ENCODE measurements at regions not wholly inside any gene's neighbourhood (a gene's known extent, or its start where the extent isn't known, plus 50 kb on each side); places are given as distances from the start of the nearest gene placed in this dataset.

DNA sequence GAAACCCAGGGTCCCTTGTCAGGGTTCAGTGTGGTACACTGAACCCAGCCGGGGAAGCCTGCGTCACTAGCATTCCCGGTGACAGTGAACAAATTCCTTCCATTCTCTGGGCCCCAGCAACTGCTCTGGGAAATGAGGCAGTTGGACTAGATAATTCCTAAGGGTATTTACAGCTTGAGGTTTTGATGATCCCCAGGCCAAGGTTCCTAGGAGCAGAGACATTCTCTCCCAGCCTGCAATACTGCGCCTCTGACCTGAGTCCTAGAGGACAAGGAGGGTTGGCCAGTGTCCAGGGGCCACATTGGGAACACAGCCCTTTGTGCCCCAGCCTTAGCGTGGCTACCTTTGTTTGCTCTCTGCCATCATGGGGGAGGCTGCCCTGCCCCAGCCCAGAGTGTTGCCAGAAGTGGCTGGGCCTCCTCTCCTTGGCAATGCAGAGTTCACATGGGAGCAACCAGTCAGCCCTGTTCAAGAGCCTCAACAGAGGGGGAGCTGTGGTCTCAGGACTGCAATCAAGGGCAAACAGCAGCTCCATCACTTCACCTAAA is 178.2 kb downstream of the SEC61B start:
- H3K27me3 ChIP-seq, result no peaks in the 10 kb centered on the region
- intact Hi-C loops (cut with DNase I; ENCODE audit: low total_unique reads), result no loop called here
- no peaks in the 10 kb centered on the region for H3K9me3 ChIP-seq
- no peaks in the 10 kb centered on the region for H3K36me3 ChIP-seq
- DNase-seq (no peak), ATAC-seq (peak; percentile 53 to 62)
- peaks cover 2 to 5% of the 10 kb centered on the region in 2 donors for H3K4me1 ChIP-seq
- no peak overlapping the region for H3K4me3 ChIP-seq
- peak overlapping the region in 2 of 4 donors; percentile 27 to 34 for H3K27ac ChIP-seq
- TF ChIP-seq, protein P1, sequence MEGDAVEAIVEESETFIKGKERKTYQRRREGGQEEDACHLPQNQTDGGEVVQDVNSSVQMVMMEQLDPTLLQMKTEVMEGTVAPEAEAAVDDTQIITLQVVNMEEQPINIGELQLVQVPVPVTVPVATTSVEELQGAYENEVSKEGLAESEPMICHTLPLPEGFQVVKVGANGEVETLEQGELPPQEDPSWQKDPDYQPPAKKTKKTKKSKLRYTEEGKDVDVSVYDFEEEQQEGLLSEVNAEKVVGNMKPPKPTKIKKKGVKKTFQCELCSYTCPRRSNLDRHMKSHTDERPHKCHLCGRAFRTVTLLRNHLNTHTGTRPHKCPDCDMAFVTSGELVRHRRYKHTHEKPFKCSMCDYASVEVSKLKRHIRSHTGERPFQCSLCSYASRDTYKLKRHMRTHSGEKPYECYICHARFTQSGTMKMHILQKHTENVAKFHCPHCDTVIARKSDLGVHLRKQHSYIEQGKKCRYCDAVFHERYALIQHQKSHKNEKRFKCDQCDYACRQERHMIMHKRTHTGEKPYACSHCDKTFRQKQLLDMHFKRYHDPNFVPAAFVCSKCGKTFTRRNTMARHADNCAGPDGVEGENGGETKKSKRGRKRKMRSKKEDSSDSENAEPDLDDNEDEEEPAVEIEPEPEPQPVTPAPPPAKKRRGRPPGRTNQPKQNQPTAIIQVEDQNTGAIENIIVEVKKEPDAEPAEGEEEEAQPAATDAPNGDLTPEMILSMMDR (IDR thresholded peaks at IDR 0.05 in 4 of 5, conservative IDR thresholded peaks at IDR 0.05 in 1 of 5), result no peak
- no peak for TF ChIP-seq POLR2A (IDR thresholded peaks at IDR 0.05)
- in situ Hi-C loops (cut with MboI; ENCODE audit: low sequenced_read_pairs in 4 of 4), result no loop called here

DNA sequence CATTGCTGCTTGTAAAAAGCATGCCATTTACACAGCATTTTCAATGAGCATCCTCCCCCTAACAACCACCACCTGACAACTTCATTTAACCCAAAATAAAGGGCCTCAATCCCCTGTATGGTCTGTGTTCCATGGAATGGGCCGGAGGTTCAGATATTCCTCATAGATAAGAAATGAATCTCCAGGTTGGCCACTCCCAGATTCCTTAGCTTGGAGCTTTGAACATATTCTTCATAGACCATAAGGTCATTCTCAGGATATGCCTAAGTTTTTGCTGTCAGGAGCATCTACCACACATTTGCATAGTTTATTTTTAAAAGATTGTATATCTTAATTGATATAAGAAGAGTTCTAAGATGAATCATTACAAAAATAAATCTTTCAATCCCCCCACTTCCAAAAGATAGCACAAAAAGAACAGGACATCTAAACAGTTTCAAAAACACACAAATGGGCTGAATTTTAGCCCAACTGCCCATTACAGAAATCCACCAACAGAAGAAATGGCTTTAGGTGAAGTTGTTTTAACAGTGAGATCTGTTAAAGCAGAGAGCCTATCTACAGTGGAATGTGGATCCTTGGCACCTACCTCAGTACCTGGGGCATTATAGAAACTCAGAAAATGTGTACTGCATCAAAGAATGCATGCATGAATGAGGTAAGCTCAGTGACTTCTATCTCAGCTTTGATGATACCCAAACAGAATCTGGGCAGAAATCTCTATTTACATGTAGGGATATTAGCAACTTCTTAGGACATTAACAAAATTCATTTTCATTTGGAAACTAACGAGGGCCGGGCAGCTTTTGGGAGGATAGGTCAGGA is 179.8 kb downstream of the SEC61B start:
- Histone ChIP-seq H3K4me1 (peaks cover 2 to 5% of the 10 kb centered on the region in 2 donors), H3K27me3 (no peaks in the 10 kb centered on the region), H3K36me3 (no peaks in the 10 kb centered on the region), H3K27ac (no peak overlapping the region), H3K9me3 (no peaks in the 10 kb centered on the region), H3K4me3 (no peak overlapping the region)
- intact Hi-C loops (cut with DNase I; ENCODE audit: low total_unique reads), result no loop called here
- TF ChIP-seq, protein P1 (IDR thresholded peaks at IDR 0.05 in 4 of 5, conservative IDR thresholded peaks at IDR 0.05 in 1 of 5), result no peak
- no peak for TF ChIP-seq POLR2A (IDR thresholded peaks at IDR 0.05)
- in situ Hi-C loops (cut with MboI; ENCODE audit: low sequenced_read_pairs in 4 of 4), result no loop called here
- ATAC-seq (no peak), DNase-seq (no peak)

DNA sequence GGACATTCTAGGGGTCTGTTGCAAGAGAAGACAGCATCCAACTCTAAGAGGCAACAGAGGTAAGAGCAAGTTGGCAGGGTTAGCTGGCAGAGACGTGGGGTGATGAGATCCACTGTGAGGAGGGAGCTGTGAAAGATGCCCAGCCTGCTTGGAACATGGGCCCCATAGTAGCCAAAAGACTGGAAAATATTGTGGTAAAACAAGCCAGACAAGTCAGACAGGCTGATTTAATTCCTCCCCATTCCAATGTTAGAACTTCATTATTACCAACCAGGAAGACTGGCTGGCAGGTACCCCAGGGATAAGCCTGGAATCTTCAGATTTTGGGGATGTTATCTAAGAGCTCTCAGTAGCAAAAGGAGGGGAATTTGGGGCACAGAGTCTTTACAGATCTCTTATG is 181.3 kb downstream of the SEC61B start:
- Histone ChIP-seq H3K36me3 (no peaks in the 10 kb centered on the region), H3K4me1 (peaks cover 2 to 5% of the 10 kb centered on the region in 2 donors), H3K4me3 (no peak overlapping the region), H3K9me3 (no peaks in the 10 kb centered on the region), H3K27ac (no peak overlapping the region), H3K27me3 (no peaks in the 10 kb centered on the region)
- no peak for TF ChIP-seq POLR2A (IDR thresholded peaks at IDR 0.05)
- TF ChIP-seq, protein P1 (IDR thresholded peaks at IDR 0.05 in 4 of 5, conservative IDR thresholded peaks at IDR 0.05 in 1 of 5), result no peak
- DNase-seq, result no peak
- ATAC-seq, result no peak
- in situ Hi-C loops (cut with MboI; ENCODE audit: low sequenced_read_pairs in 4 of 4) (no loop called here), intact Hi-C loops (cut with DNase I; ENCODE audit: low total_unique reads) (no loop called here)

DNA sequence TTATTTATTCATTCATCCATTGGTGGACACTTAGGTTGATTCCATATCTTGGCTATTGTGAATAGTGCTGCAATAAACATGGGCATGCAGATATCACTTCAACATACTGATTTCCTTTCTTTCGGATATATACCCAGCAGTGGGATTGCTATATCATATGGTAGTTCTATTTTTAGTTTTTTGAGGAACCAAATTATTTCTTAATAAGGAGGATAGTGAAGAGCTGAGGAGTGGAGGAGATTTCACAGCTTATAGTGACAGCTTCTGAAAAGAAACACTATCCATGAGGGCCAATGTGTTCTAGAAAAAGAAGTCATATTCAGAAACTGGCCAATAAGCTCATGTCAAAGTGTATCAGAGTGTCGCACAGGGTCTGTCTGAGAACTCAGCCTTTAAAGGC is 183.3 kb downstream of the SEC61B start:
- no peaks in the 10 kb centered on the region for H3K36me3 ChIP-seq
- H3K4me1 ChIP-seq, result peaks cover 2 to 5% of the 10 kb centered on the region in 2 donors
- intact Hi-C loops (cut with DNase I; ENCODE audit: low total_unique reads), result no loop called here
- in situ Hi-C loops (cut with MboI; ENCODE audit: low sequenced_read_pairs in 4 of 4), result no loop called here
- TF ChIP-seq POLR2A (IDR thresholded peaks at IDR 0.05), result no peak
- TF ChIP-seq, protein P1 (IDR thresholded peaks at IDR 0.05 in 4 of 5, conservative IDR thresholded peaks at IDR 0.05 in 1 of 5), result no peak
- H3K9me3 ChIP-seq, result no peaks in the 10 kb centered on the region
- ATAC-seq, result no peak
- no peaks in the 10 kb centered on the region for H3K27me3 ChIP-seq
- no peak overlapping the region for H3K4me3 ChIP-seq
- DNase-seq, result no peak
- no peak overlapping the region for H3K27ac ChIP-seq
